Mesenchymal stem cell (in vitro differentiated cells and primary cell): ENCODE measurements at regions not wholly inside any gene's neighbourhood (a gene's known extent, or its start where the extent isn't known, plus 50 kb on each side); places are given as distances from the start of the nearest gene placed in this dataset.

Experiments used
- DNase-seq: peaks from one replicate; pipeline ENCODE4 v3.0.0-alpha.2; 2013
- H2AFZ ChIP-seq: one replicate; pipeline ENCODE4 v1.6.1; 2013; ENCODE audit warnings: low read depth, mild to moderate bottlenecking, control low read depth, inconsistent platforms, low read length, moderate library complexity
- H2AK5ac ChIP-seq: 2 replicates; pipeline ENCODE4 v1.6.1; 2013; ENCODE audit warnings: low read length, moderate library complexity, mild to moderate bottlenecking, inconsistent platforms; ENCODE audit not compliant: severe bottlenecking
- H2BK120ac ChIP-seq: one replicate; pipeline ENCODE4 v1.6.1; 2013; ENCODE audit warnings: low read depth, mild to moderate bottlenecking, inconsistent platforms, low read length, moderate library complexity
- H2BK12ac ChIP-seq, 2 experiments: one replicate each; pipeline ENCODE4 v1.6.1; 2013; ENCODE audit warnings: inconsistent platforms in 2 of 2, low read length in 2 of 2, mild to moderate bottlenecking in 2 of 2, moderate library complexity in 2 of 2, control low read depth in 1 of 2
- H2BK15ac ChIP-seq: one replicate; pipeline ENCODE4 v1.6.1; 2013; ENCODE audit warnings: mild to moderate bottlenecking, low read depth, inconsistent platforms; ENCODE audit not compliant: poor library complexity, severe bottlenecking
- H2BK5ac ChIP-seq: 2 replicates; pipeline ENCODE4 v1.6.1; 2013; ENCODE audit warnings: low read depth, mild to moderate bottlenecking, low read length, control low read depth, inconsistent platforms; ENCODE audit not compliant: poor library complexity, severe bottlenecking
- H3K14ac ChIP-seq, 2 experiments: one replicate each; pipeline ENCODE4 v1.6.1; 2013; ENCODE audit warnings: inconsistent platforms in 2 of 2, low read length in 2 of 2, control low read depth in 1 of 2, mild to moderate bottlenecking in 1 of 2, moderate library complexity in 1 of 2
- H3K18ac ChIP-seq, 2 experiments: one replicate each; pipeline ENCODE4 v1.6.1; 2013; ENCODE audit warnings: inconsistent platforms in 2 of 2, low read length in 2 of 2, control low read depth in 1 of 2, low read depth in 1 of 2, mild to moderate bottlenecking in 1 of 2
- H3K23ac ChIP-seq, 2 experiments: one replicate each; pipeline ENCODE4 v1.6.1; 2013; ENCODE audit warnings: inconsistent platforms in 2 of 2, low read length in 2 of 2, mild to moderate bottlenecking in 2 of 2, moderate library complexity in 2 of 2, control low read depth in 1 of 2
- H3K27ac ChIP-seq: 2 replicates; pipeline ENCODE4 v1.5.1; 2013; ENCODE audit warnings: mild to moderate bottlenecking, moderate library complexity, low read length, control low read depth, inconsistent platforms; ENCODE audit not compliant: poor library complexity, severe bottlenecking
- H3K27me3 ChIP-seq, 2 experiments: 2 replicates each; pipeline versions ENCODE4 v1.6.1 to v1.7.0; 2013; ENCODE audit warnings: low read length in 2 of 2, mild to moderate bottlenecking in 2 of 2, moderate library complexity in 2 of 2, control low read depth in 1 of 2, inconsistent platforms in 1 of 2; ENCODE audit not compliant: control insufficient read depth in 1 of 2, insufficient read depth in 1 of 2
- H3K36me3 ChIP-seq, 2 experiments: 2 replicates each; pipeline versions ENCODE4 v1.6.1 to v1.7.0; 2013; ENCODE audit warnings: low read length in 2 of 2, control low read depth in 1 of 2, inconsistent platforms in 1 of 2, low read depth in 1 of 2, mild to moderate bottlenecking in 1 of 2; ENCODE audit not compliant: insufficient read depth in 2 of 2, control insufficient read depth in 1 of 2
- H3K4ac ChIP-seq, 2 experiments: one replicate each; pipeline ENCODE4 v1.6.1; 2013; ENCODE audit warnings: inconsistent platforms in 2 of 2, low read length in 2 of 2, mild to moderate bottlenecking in 2 of 2, moderate library complexity in 2 of 2, control low read depth in 1 of 2, low read depth in 1 of 2
- H3K4me1 ChIP-seq: 2 replicates; pipeline ENCODE4 v1.6.1; 2013; ENCODE audit warnings: low read depth, low read length, control low read depth; ENCODE audit not compliant: control insufficient read depth, insufficient read depth
- H3K4me2 ChIP-seq: 2 replicates; pipeline ENCODE4 v1.6.1; 2013; ENCODE audit warnings: low read length, mild to moderate bottlenecking, inconsistent platforms; ENCODE audit not compliant: poor library complexity, severe bottlenecking
- H3K4me3 ChIP-seq, 2 experiments: 2 replicates each; pipeline versions ENCODE4 v1.5.1 to v1.7.0; 2013; ENCODE audit warnings: low read length in 2 of 2, mild to moderate bottlenecking in 2 of 2, control low read depth in 1 of 2, low read depth in 1 of 2; ENCODE audit not compliant: insufficient read depth in 1 of 2
- H3K79me1 ChIP-seq: replicated peaks from 2 replicates; pipeline ENCODE4 v1.6.1; 2013; ENCODE audit warnings: mild to moderate bottlenecking, control low read depth, low read length, inconsistent platforms; ENCODE audit not compliant: poor library complexity, severe bottlenecking
- H3K9ac ChIP-seq: 2 replicates; pipeline ENCODE4 v1.7.0; 2013; ENCODE audit warnings: mild to moderate bottlenecking, low read length, moderate library complexity
- H3K9me3 ChIP-seq: 2 replicates; pipeline ENCODE4 v1.7.0; 2013; ENCODE audit warnings: mild to moderate bottlenecking, low read length; ENCODE audit not compliant: control insufficient read depth
- H4K8ac ChIP-seq: one replicate; pipeline ENCODE4 v1.6.1; 2013; ENCODE audit warnings: inconsistent platforms, mild to moderate bottlenecking, low read length, moderate library complexity
- H4K91ac ChIP-seq: one replicate; pipeline ENCODE4 v1.6.1; 2013; ENCODE audit warnings: mild to moderate bottlenecking, low read length, inconsistent platforms
- WGBS: methylation state at CpG from one replicate; pipeline ENCODE4 v1.1.7; 2013; ENCODE audit warnings: mixed read lengths; 5-methylcytosine and 5-hydroxymethylcytosine counted together

- Histone ChIP-seq H2BK5ac (no peak overlapping the region), H3K27me3 (no peaks in the 10 kb centered on the region), H3K4me2 (no peak overlapping the region), H3K79me1 (no peaks in the 10 kb centered on the region), H2AFZ (no peak overlapping the region), H3K4ac (no peak overlapping the region), H3K14ac (no peak overlapping the region), H3K4me3 (no peak overlapping the region), H4K91ac (no peak overlapping the region), H2BK15ac (no peak overlapping the region), H3K9me3 (no peaks in the 10 kb centered on the region), H2BK12ac (no peak overlapping the region), H3K9ac (no peak overlapping the region), H4K8ac (no peak overlapping the region), H2BK120ac (no peak overlapping the region), H2AK5ac (no peak overlapping the region), H3K36me3 (no peaks in the 10 kb centered on the region), H3K23ac (no peak overlapping the region), H3K4me1 (no peaks in the 10 kb centered on the region), H3K27ac (no peak overlapping the region), H3K18ac (no peak overlapping the region)
- 68% methylated on average over 1 of the region's 1 CpG for WGBS
- DNase-seq: no peak
Observed at GRCh38 chr3:162147996-162148395, 651.4 kb downstream of the OTOL1 start.

GRCh38 chr3:162150790-162151189 is 654.2 kb downstream of the OTOL1 start:
- no peaks in the 10 kb centered on the region for H3K27me3 ChIP-seq
- no peak overlapping the region for H3K4ac ChIP-seq
- H2BK12ac ChIP-seq: no peak overlapping the region
- no peak overlapping the region for H3K23ac ChIP-seq
- H3K9me3 ChIP-seq: peaks cover 6% of the 10 kb centered on the region
- no peak overlapping the region for H3K18ac ChIP-seq
- H3K9ac ChIP-seq: no peak overlapping the region
- H3K4me1 ChIP-seq: no peaks in the 10 kb centered on the region
- H3K79me1 ChIP-seq: no peaks in the 10 kb centered on the region
- no peak overlapping the region for H2BK120ac ChIP-seq
- H3K4me2 ChIP-seq: no peak overlapping the region
- H2BK5ac ChIP-seq: no peak overlapping the region
- H3K27ac ChIP-seq: no peak overlapping the region
- H4K91ac ChIP-seq: no peak overlapping the region
- no peak overlapping the region for H2BK15ac ChIP-seq
- no peak overlapping the region for H4K8ac ChIP-seq
- no peak overlapping the region for H2AK5ac ChIP-seq
- H3K4me3 ChIP-seq: no peak overlapping the region
- DNase-seq: no peak
- H3K36me3 ChIP-seq: no peaks in the 10 kb centered on the region
- no peak overlapping the region for H3K14ac ChIP-seq
- H2AFZ ChIP-seq: no peak overlapping the region

- Histone ChIP-seq H3K23ac (no peak overlapping the region), H2BK15ac (no peak overlapping the region), H3K4me2 (no peak overlapping the region), H2AFZ (no peak overlapping the region), H3K9me3 (peaks cover 6% of the 10 kb centered on the region), H3K27ac (no peak overlapping the region), H4K91ac (no peak overlapping the region), H2BK5ac (no peak overlapping the region), H3K9ac (no peak overlapping the region), H3K14ac (no peak overlapping the region), H2BK12ac (no peak overlapping the region), H3K27me3 (no peaks in the 10 kb centered on the region), H3K4me1 (no peaks in the 10 kb centered on the region), H3K79me1 (no peaks in the 10 kb centered on the region), H2BK120ac (no peak overlapping the region), H3K4me3 (no peak overlapping the region), H3K18ac (no peak overlapping the region), H3K36me3 (no peaks in the 10 kb centered on the region), H2AK5ac (no peak overlapping the region), H3K4ac (no peak overlapping the region), H4K8ac (no peak overlapping the region)
- WGBS: 100% methylated on average over 2 of the region's 2 CpGs
- no peak for DNase-seq
Observed at GRCh38 chr3:162152636-162153035, 656.0 kb downstream of the OTOL1 start.

GRCh38 chr3:162161595-162161994 is 665.0 kb downstream of the OTOL1 start:
- Histone ChIP-seq H3K4me2 (no peak overlapping the region), H3K9ac (no peak overlapping the region), H2AFZ (no peak overlapping the region), H4K91ac (no peak overlapping the region), H3K18ac (no peak overlapping the region), H2BK12ac (no peak overlapping the region), H3K36me3 (no peaks in the 10 kb centered on the region), H2BK120ac (no peak overlapping the region), H4K8ac (no peak overlapping the region), H3K9me3 (no peaks in the 10 kb centered on the region), H2AK5ac (no peak overlapping the region), H3K4me3 (no peak overlapping the region), H3K4ac (no peak overlapping the region), H3K14ac (no peak overlapping the region), H3K27me3 (no peaks in the 10 kb centered on the region), H3K27ac (no peak overlapping the region), H3K79me1 (no peaks in the 10 kb centered on the region), H3K23ac (no peak overlapping the region), H3K4me1 (peaks cover 5% of the 10 kb centered on the region), H2BK5ac (no peak overlapping the region), H2BK15ac (no peak overlapping the region)
- DNase-seq: no peak
